SK-N-SH (cell line): ENCODE measurements at regions not wholly inside any gene's neighbourhood (a gene's known extent, or its start where the extent isn't known, plus 50 kb on each side); places are given as distances from the start of the nearest gene placed in this dataset.

Experiments used
- CHD2 ChIP-seq: fragments of 150-350 bp; IDR thresholded peaks from 2 replicates; pipeline ENCODE4 v1.6.1; 2018; ENCODE audit warnings: low read length; ENCODE audit not compliant: partially characterized antibody
- CTCF ChIP-seq: fragments of 200-600 bp; sonication (generic); IDR thresholded peaks from 2 replicates; pipeline ENCODE4 v1.6.1; 2017; ENCODE audit warnings: antibody characterized with exemption, mild to moderate bottlenecking, moderate library complexity
- EP300 ChIP-seq, 2 experiments: IDR thresholded peaks; 2 replicates each; pipeline versions ENCODE4 v1.4.0 to v1.6.1; 2012; ENCODE audit warnings: borderline replicate concordance in 1 of 2, low read depth in 1 of 2, low read length in 1 of 2
- FOXM1 ChIP-seq: IDR thresholded peaks from 2 replicates; pipeline ENCODE4 v1.4.0; 2012; ENCODE audit warnings: low read depth, mild to moderate bottlenecking
- JUND ChIP-seq: IDR thresholded peaks from 2 replicates; pipeline ENCODE4 v1.4.0; 2012
- MAX ChIP-seq: IDR thresholded peaks from 2 replicates; pipeline ENCODE4 v1.4.0; 2012; ENCODE audit warnings: low read depth
- POLR2AphosphoS5 ChIP-seq: IDR thresholded peaks from 2 replicates; pipeline ENCODE4 v1.6.1; 2012; ENCODE audit warnings: low read depth, low read length
- RAD21 ChIP-seq: IDR thresholded peaks from 2 replicates; pipeline ENCODE4 v1.6.1; 2012; ENCODE audit warnings: mild to moderate bottlenecking, low read length
- RCOR1 ChIP-seq: fragments of 150-350 bp; IDR thresholded peaks from 2 replicates; pipeline ENCODE4 v1.6.1; 2017; ENCODE audit warnings: antibody characterized with exemption, low read length
- SMC3 ChIP-seq: IDR thresholded peaks from 2 replicates; pipeline ENCODE4 v1.6.1; 2012; ENCODE audit warnings: low read depth, low read length, improper control_type of control experiment
- YY1 ChIP-seq: IDR thresholded peaks from 2 replicates; pipeline ENCODE4 v1.4.0; 2012; ENCODE audit warnings: low read depth, mild to moderate bottlenecking

- TF ChIP-seq EP300 (IDR thresholded peaks at IDR 0.05; ENCODE audit: borderline replicate concordance in 1 of 2, low read depth in 1 of 2, low read length in 1 of 2) = peak in 1 of 2 experiments; percentile 59; a peak in 1 of 4 replicates
- no peak for TF ChIP-seq CTCF
- no peak for TF ChIP-seq POLR2AphosphoS5
- no peak for TF ChIP-seq RAD21
- TF ChIP-seq RCOR1 = no peak
- TF ChIP-seq SMC3 = no peak
- TF ChIP-seq YY1 = no peak
- no peak for TF ChIP-seq MAX
- peak; percentile 48 for TF ChIP-seq JUND
- no peak for TF ChIP-seq CHD2
- TF ChIP-seq FOXM1 = no peak
Observed at GRCh38 chr4:124941267-124941666, 228.7 kb upstream of the ANKRD50 start.
